ENCODE measurements at regions not wholly inside any gene's neighbourhood (a gene's known extent, or its start where the extent isn't known, plus 50 kb on each side); places are given as distances from the start of the nearest gene placed in this dataset.

- no peak for DNase-seq (ENCODE audit: unreplicated experiment)
- ChIA-PET POLR2A (interaction anchor here (0.6 kb wide), 1 partner anchor 126 kb away, joined by 3 read pairs; no protein-coding TSS in a partner anchor), CTCF (no interaction called here)
- Mint-ChIP-seq H3K4me3 (ENCODE audit: unreplicated experiment) (no peak overlapping the region), H3K9me3 (ENCODE audit: unreplicated experiment) (no peaks in the 10 kb centered on the region), H3K36me3 (ENCODE audit: insufficient read depth, unreplicated experiment) (no peaks in the 10 kb centered on the region), H3K27me3 (ENCODE audit: insufficient read depth, unreplicated experiment) (peaks cover 40% of the 10 kb centered on the region), H3K27ac (ENCODE audit: low read depth, unreplicated experiment) (no peak overlapping the region), H3K4me1 (ENCODE audit: insufficient read depth, unreplicated experiment) (peaks cover 19% of the 10 kb centered on the region)
- intact Hi-C loops (cut with micrococcal nuclease): no loop called here
- no peak for TF ChIP-seq CTCF (IDR thresholded peaks at IDR 0.05; ENCODE audit: unreplicated experiment)
- BruUV-seq (replicated peaks): no TSS peak
Measured at GRCh38 chrX:96438803-96439202, 245.8 kb upstream of the DIAPH2 start.

- intact Hi-C loops (cut with micrococcal nuclease): no loop called here
- no TSS peak for BruUV-seq (replicated peaks)
- ChIA-PET POLR2A (interaction anchor here (1.3 kb wide), 1 partner anchor 11 kb away, joined by 4 read pairs; no protein-coding TSS in a partner anchor), CTCF (interaction anchor here (0.7 kb wide), 1 partner anchor 675 kb away, joined by 3 read pairs; no protein-coding TSS in a partner anchor)
- H3K9me3 Mint-ChIP-seq (ENCODE audit: unreplicated experiment): no peaks in the 10 kb centered on the region
- no peaks in the 10 kb centered on the region for H3K36me3 Mint-ChIP-seq (ENCODE audit: insufficient read depth, unreplicated experiment)
- no peak overlapping the region for H3K27ac Mint-ChIP-seq (ENCODE audit: low read depth, unreplicated experiment)
- H3K27me3 Mint-ChIP-seq (ENCODE audit: insufficient read depth, unreplicated experiment): peaks cover 37% of the 10 kb centered on the region
- peak; percentile 57 for DNase-seq (ENCODE audit: unreplicated experiment)
- H3K4me3 Mint-ChIP-seq (ENCODE audit: unreplicated experiment): no peak overlapping the region
- no peak for TF ChIP-seq CTCF (IDR thresholded peaks at IDR 0.05; ENCODE audit: unreplicated experiment)
- H3K4me1 Mint-ChIP-seq (ENCODE audit: insufficient read depth, unreplicated experiment): peaks cover 11% of the 10 kb centered on the region
Measured at GRCh38 chrX:96440941-96441340, 243.7 kb upstream of the DIAPH2 start.

- no peak for TF ChIP-seq CTCF (IDR thresholded peaks at IDR 0.05; ENCODE audit: unreplicated experiment)
- Mint-ChIP-seq H3K4me1 (ENCODE audit: insufficient read depth, unreplicated experiment) (no peaks in the 10 kb centered on the region), H3K9me3 (ENCODE audit: unreplicated experiment) (no peaks in the 10 kb centered on the region), H3K27me3 (ENCODE audit: insufficient read depth, unreplicated experiment) (peaks cover 24% of the 10 kb centered on the region), H3K4me3 (ENCODE audit: unreplicated experiment) (no peak overlapping the region), H3K36me3 (ENCODE audit: insufficient read depth, unreplicated experiment) (no peaks in the 10 kb centered on the region), H3K27ac (ENCODE audit: low read depth, unreplicated experiment) (no peak overlapping the region)
- ChIA-PET CTCF (interaction anchor here (0.7 kb wide), 1 partner anchor 392 kb away, joined by 3 read pairs; no protein-coding TSS in a partner anchor), POLR2A (no interaction called here)
- intact Hi-C loops (cut with micrococcal nuclease): no loop called here
- no TSS peak for BruUV-seq (replicated peaks)
- no peak for DNase-seq (ENCODE audit: unreplicated experiment)
Measured at GRCh38 chrX:96445531-96446065, 239.0 kb upstream of the DIAPH2 start.

GRCh38 chrX:96446524-96446923, 238.1 kb upstream of the DIAPH2 start:
- no peak for DNase-seq (ENCODE audit: unreplicated experiment)
- no peak overlapping the region for H3K27ac Mint-ChIP-seq (ENCODE audit: low read depth, unreplicated experiment)
- H3K4me1 Mint-ChIP-seq (ENCODE audit: insufficient read depth, unreplicated experiment): no peaks in the 10 kb centered on the region
- H3K27me3 Mint-ChIP-seq (ENCODE audit: insufficient read depth, unreplicated experiment): peaks cover 33% of the 10 kb centered on the region
- intact Hi-C loops (cut with micrococcal nuclease): no loop called here
- H3K36me3 Mint-ChIP-seq (ENCODE audit: insufficient read depth, unreplicated experiment): no peaks in the 10 kb centered on the region
- no peak for TF ChIP-seq CTCF (IDR thresholded peaks at IDR 0.05; ENCODE audit: unreplicated experiment)
- no TSS peak for BruUV-seq (replicated peaks)
- CTCF ChIA-PET: interaction anchor here (0.9 kb wide), 1 partner anchor 13 kb away, joined by 3 read pairs; no protein-coding TSS in a partner anchor
- H3K9me3 Mint-ChIP-seq (ENCODE audit: unreplicated experiment): no peaks in the 10 kb centered on the region
- H3K4me3 Mint-ChIP-seq (ENCODE audit: unreplicated experiment): no peak overlapping the region
- POLR2A ChIA-PET: no interaction called here

Measured in MCF 10A (cell line).